ENCODE measurements at regions not wholly inside any gene's neighbourhood (a gene's known extent, or its start where the extent isn't known, plus 50 kb on each side); places are given as distances from the start of the nearest gene placed in this dataset.

- no peak overlapping the region for H3K27ac ChIP-seq
- TF ChIP-seq CTCF (IDR thresholded peaks at IDR 0.05), result no peak
- intact Hi-C loops (cut with DNase I), result no loop called here
- peaks cover 4% of the 10 kb centered on the region for H3K27me3 ChIP-seq
- H3K4me1 ChIP-seq, result peaks cover 3 to 12% of the 10 kb centered on the region in 2 donors
- no peak overlapping the region for H3K4me3 ChIP-seq
- no peaks in the 10 kb centered on the region for H3K9me3 ChIP-seq
- no peak for DNase-seq (ENCODE audit: low spot score in 2 of 2)
- H3K36me3 ChIP-seq, result no peaks in the 10 kb centered on the region
These were observed 184.2 kb downstream of the COPRS start for GRCh38 chr17:31674717-31675349.

GRCh38 chr17:31674305-31674704 lies 184.7 kb downstream of the COPRS start:
- no peak for DNase-seq (ENCODE audit: low spot score in 2 of 2)
- intact Hi-C loops (cut with DNase I), result no loop called here

GRCh38 chr17:31673076-31673475 lies 186.0 kb downstream of the COPRS start:
- no peak for TF ChIP-seq CTCF (IDR thresholded peaks at IDR 0.05)
- no peaks in the 10 kb centered on the region for H3K36me3 ChIP-seq
- intact Hi-C loops (cut with DNase I), result no loop called here
- H3K27me3 ChIP-seq, result peaks cover 4% of the 10 kb centered on the region
- no peaks in the 10 kb centered on the region for H3K9me3 ChIP-seq
- DNase-seq (ENCODE audit: low spot score in 2 of 2), result no peak
- peaks cover 3 to 12% of the 10 kb centered on the region in 2 donors for H3K4me1 ChIP-seq
- H3K4me3 ChIP-seq, result no peak overlapping the region
- no peak overlapping the region for H3K27ac ChIP-seq

More at GRCh38 chr17:31674305-31674704, 184.7 kb downstream of the COPRS start:
- no peak for TF ChIP-seq CTCF (IDR thresholded peaks at IDR 0.05)
- Histone ChIP-seq H3K4me1 (peaks cover 3 to 12% of the 10 kb centered on the region in 2 donors), H3K36me3 (no peaks in the 10 kb centered on the region), H3K27me3 (peaks cover 4% of the 10 kb centered on the region), H3K9me3 (no peaks in the 10 kb centered on the region), H3K4me3 (no peak overlapping the region), H3K27ac (no peak overlapping the region)

GRCh38 chr17:31672161-31672819 lies 186.8 kb downstream of the COPRS start:
- intact Hi-C loops (cut with DNase I), result no loop called here
- Histone ChIP-seq H3K36me3 (no peaks in the 10 kb centered on the region), H3K4me1 (peaks cover 3 to 12% of the 10 kb centered on the region in 2 donors), H3K27me3 (peaks cover 4% of the 10 kb centered on the region), H3K27ac (no peak overlapping the region), H3K9me3 (no peaks in the 10 kb centered on the region), H3K4me3 (no peak overlapping the region)
- no peak for DNase-seq (ENCODE audit: low spot score in 2 of 2)
- TF ChIP-seq CTCF (IDR thresholded peaks at IDR 0.05), result no peak

GRCh38 chr17:31663576-31663975 lies 195.5 kb downstream of the COPRS start:
- no peaks in the 10 kb centered on the region for H3K27me3 ChIP-seq
- H3K27ac ChIP-seq, result no peak overlapping the region
- H3K36me3 ChIP-seq, result no peaks in the 10 kb centered on the region
- H3K9me3 ChIP-seq, result peaks cover 11 to 24% of the 10 kb centered on the region in 2 donors
- H3K4me1 ChIP-seq, result no peaks in the 10 kb centered on the region
- no peak for DNase-seq (ENCODE audit: low spot score in 2 of 2)
- intact Hi-C loops (cut with DNase I), result no loop called here
- no peak overlapping the region for H3K4me3 ChIP-seq
- no peak for TF ChIP-seq CTCF (IDR thresholded peaks at IDR 0.05)
